HG02759 (cell line): ENCODE measurements at regions not wholly inside any gene's neighbourhood (a gene's known extent, or its start where the extent isn't known, plus 50 kb on each side); places are given as distances from the start of the nearest gene placed in this dataset.
A peak's percentile ranks its signal among the peaks of the same experiment; 100 is the strongest.
"Not testable (repeated sequence)": the region's sequence is repeated elsewhere in the genome, so short reads cannot be mapped to it uniquely, and the experiment has no call there.

Experiments used
- ATAC-seq: cut with Tn5 transposase; IDR thresholded peaks from one replicate; pipeline ENCODE4 v1.9.1; 2021; ENCODE audit warnings: mild to moderate bottlenecking, moderate library complexity; ENCODE audit not compliant: unreplicated experiment

- ATAC-seq = no peak
These were observed 94.8 kb upstream of the USP24 start for GRCh38 chr1:55309786-55310504.

GRCh38 chr1:55309053-55309452 is 93.9 kb upstream of the USP24 start:
- no peak for ATAC-seq

GRCh38 chr1:55305735-55306134 is 90.6 kb upstream of the USP24 start:
- ATAC-seq = no peak

GRCh38 chr1:55304229-55304740 is 89.1 kb upstream of the USP24 start:
- ATAC-seq = no peak

GRCh38 chr1:55302972-55303371 is 87.8 kb upstream of the USP24 start:
- no peak for ATAC-seq

GRCh38 chr1:55301912-55302311 is 86.7 kb upstream of the USP24 start:
- ATAC-seq = no peak

- no peak for ATAC-seq
These were observed 85.8 kb upstream of the USP24 start for GRCh38 chr1:55300975-55301374.

GRCh38 chr1:55298167-55298894 is 83.2 kb upstream of the USP24 start:
- ATAC-seq = no peak

GRCh38 chr1:55296247-55296646 is 81.1 kb upstream of the USP24 start:
- not testable (repeated sequence) for ATAC-seq

- ATAC-seq = no peak
These were observed 74.5 kb upstream of the USP24 start for GRCh38 chr1:55289614-55290013.

GRCh38 chr1:55289042-55289441 is 73.9 kb upstream of the USP24 start:
- ATAC-seq = no peak

GRCh38 chr1:55288245-55288644 is 73.1 kb upstream of the USP24 start:
- peak; percentile 85 for ATAC-seq

GRCh38 chr1:55287723-55288122 is 72.6 kb upstream of the USP24 start:
- peak; percentile 38 for ATAC-seq

- no peak for ATAC-seq
These were observed 71.9 kb upstream of the USP24 start for GRCh38 chr1:55286856-55287602.

- ATAC-seq = no peak
These were observed 70.7 kb upstream of the USP24 start for GRCh38 chr1:55285834-55286233.

- no peak for ATAC-seq
These were observed 69.7 kb upstream of the USP24 start for GRCh38 chr1:55284856-55285255.

GRCh38 chr1:55282058-55282457 is 66.9 kb upstream of the USP24 start:
- ATAC-seq = no peak

GRCh38 chr1:55280731-55281130 is 65.6 kb upstream of the USP24 start:
- no peak for ATAC-seq

GRCh38 chr1:55279627-55280026 is 64.5 kb upstream of the USP24 start:
- ATAC-seq = no peak

- ATAC-seq = no peak
These were observed 63.2 kb upstream of the USP24 start for GRCh38 chr1:55278378-55278777.

- peak; percentile 93 for ATAC-seq
These were observed 62.4 kb upstream of the USP24 start for GRCh38 chr1:55277377-55278130.
